NCI-H345 treated with DMSO at 0.1 percent for 48 hours (cell line): ENCODE measurements at regions not wholly inside any gene's neighbourhood (a gene's known extent, or its start where the extent isn't known, plus 50 kb on each side); places are given as distances from the start of the nearest gene placed in this dataset.
A peak's percentile ranks its signal among the peaks of the same experiment; 100 is the strongest.

Source experiments
- DNase-seq: peaks from one replicate; lab custom pipeline; 2025; ENCODE audit not compliant: unreplicated experiment; lab: John Stamatoyannopoulos, UW

DNA sequence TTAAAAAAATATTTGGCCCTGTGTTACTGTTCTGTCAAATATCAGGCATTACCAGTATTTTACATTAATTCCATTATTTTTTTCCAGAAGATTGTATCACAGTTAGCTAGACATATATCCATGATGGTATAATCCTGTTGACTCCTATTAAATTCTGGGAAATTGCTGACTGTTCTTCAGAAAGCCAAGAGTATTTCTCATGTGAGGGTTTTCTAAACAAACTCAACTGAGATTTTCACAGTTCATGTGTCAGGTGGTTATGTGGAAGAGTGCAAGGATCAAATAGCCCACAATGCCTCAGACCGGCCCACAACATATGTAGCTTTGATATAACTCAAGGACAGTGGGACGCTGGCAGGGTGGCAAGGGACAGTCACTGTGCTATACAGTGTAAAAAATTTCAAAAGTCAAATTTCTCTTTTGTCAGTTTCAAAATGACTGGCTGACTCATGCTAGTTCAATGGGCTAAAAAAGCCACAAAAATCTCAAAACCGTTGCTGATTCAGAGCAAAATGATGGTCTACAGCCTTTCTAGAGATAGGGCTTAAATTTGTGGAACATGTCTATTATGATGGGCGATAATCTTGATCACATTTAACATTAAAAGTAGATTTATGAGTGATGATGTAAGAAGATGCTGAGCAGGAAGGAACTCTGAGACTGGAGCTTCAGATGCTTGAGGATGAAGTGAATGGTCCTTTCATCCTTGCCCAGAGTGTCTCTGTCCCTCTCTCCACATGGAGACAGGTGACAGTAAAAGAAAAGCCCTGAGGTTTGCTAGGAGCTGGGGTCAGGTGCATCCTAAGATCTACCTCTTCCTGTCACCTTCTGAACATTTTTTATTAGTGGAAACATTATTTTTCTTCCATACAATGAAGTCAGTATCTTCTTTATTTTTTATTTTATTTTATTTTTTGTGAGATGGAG lies 175.8 kb upstream of the PIEZO2 start:
- DNase-seq, result no peak

DNA sequence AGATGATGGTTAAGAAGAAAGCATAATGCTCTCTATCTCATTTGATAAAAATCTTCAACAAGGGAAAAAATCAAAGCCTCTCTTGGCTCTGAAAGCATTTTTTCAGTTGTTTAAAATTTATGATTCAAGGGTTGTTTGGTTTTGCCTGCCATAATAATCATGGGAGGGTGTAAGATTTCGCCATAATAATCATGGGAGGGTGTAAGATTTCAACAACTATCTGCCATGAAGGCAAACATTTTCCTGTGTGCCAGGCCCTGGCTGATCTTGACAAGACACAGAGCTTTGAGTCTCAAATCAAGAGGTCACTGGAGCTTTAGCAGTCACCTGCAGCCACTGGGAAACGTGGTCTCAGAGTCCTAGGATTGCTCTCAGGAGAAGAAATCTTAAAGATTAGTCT lies 175.1 kb upstream of the PIEZO2 start:
- no peak for DNase-seq

DNA sequence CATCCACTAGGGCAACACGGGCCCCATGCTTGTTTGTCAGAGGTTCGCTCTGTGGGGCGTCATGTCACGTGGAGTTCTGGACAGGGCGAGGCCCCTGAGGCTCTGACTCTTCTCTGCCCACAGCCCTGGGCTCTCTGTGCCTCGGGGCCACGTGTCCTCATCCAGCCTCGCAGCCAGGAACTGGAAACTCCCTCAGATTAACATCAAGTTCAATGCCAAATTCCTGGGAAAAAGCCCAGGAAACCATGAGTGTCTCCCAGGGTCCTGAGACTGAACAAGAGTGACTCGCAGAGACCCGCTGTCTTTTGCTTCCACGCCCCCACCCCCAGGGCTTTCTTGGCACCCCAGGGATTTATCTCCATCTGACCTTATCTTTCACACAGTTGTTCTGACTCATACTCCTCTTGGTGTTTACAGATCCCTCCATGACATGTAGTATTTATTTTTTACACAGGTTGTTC lies 174.0 kb upstream of the PIEZO2 start:
- DNase-seq, result no peak

DNA sequence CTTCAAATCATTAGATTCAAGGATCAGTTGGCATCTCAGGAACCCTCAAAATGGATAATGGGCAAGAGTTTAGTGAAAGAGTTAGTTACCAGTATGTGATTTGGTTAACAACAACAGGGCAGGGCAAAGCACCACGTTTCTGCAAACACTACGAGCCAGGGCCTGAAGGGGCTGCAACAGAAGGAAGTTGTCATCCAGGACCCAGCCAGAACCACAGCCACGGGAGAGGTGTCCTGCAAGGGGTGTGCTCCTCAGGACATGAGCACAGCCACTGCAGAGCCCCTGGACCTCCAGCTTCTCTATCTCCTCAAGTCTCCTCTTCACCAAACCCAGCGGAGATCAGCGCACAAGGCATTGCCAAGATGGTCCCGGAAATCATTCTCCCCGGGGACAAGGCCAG lies 173.3 kb upstream of the PIEZO2 start:
- DNase-seq, result no peak

DNA sequence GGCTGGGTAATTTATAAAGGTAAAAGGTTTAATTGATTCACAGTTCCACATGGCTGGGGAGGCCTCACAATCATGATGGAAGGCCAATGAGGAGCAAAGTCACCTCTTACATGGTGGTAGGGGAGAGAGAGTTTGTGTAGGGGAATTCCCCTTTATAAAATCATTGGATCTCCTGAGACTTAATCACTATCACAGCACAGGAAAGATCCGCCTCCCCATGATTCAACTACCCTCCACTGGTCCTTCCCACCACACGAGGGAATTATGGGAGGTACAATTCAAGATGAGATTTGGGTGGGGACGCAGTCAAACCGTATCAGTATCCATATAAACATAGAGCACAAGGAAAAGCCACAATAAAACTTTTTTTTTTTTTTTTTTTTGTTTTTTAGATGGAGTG lies 172.6 kb upstream of the PIEZO2 start:
- no peak for DNase-seq

DNA sequence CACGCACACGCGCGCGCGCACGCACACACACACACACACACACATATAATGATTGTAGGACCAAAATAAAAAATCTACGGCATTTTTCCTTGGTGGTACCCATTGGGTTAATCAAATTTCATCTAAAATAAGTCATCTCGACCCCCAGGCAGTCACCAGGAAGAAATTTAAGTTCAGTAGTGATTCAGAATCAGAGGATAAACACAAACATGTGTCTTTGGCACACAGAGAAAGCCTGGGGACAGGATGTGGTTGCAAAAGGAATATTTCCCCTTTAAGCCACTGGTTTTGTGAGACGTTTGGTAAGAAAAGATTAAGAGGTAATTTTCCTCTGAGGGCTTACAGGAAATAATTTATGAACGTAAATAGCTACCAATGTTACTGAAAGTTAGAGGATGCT lies 171.6 kb upstream of the PIEZO2 start:
- DNase-seq, result no peak

DNA sequence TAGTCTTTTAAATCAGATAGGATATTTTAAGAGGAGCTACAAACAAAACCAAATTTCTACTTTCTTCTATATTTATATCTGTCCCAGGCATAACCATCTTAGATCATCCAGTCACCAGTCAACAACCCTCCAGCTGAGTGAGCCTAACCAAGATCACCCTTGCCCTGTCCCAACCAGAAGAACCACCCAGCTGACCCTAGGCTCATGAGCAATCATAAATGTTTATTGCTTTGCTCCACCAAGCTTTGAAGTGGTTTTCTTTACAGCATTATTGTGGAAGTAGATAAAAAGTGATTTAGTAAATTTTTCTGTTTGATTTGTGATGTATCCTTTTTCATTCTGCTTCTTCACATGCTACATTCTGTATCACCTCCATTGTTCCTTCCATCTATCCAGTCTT lies 167.2 kb upstream of the PIEZO2 start:
- DNase-seq, result no peak

DNA sequence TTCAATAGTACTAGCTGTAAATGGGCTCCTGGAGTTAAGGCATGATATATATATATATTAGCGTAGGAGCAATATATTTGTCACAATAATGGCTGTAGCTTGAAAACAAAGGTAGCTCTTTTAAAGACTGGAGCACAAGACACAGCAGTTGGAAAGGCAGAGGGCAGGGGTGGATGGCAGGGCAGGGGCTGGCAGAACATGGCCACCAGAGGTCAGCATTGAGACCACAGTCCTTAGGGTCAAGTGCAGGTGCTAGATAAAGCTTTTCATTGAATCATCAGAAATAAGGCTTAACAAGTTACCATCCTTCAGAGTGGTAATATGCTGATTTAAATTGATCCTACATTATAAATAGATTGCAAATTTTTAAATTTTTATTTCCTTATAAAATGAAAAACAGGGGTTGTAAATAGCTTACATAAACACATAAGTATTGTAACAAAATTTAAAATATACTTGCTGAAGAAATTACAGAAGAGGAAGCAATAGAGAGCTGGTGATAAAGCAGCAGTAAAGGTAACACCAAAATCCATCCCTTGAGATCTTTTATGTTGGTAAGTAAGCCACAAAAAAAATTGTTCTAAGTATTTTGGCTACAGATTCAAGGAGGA lies 161.2 kb upstream of the PIEZO2 start:
- DNase-seq, result peak; percentile 3

DNA sequence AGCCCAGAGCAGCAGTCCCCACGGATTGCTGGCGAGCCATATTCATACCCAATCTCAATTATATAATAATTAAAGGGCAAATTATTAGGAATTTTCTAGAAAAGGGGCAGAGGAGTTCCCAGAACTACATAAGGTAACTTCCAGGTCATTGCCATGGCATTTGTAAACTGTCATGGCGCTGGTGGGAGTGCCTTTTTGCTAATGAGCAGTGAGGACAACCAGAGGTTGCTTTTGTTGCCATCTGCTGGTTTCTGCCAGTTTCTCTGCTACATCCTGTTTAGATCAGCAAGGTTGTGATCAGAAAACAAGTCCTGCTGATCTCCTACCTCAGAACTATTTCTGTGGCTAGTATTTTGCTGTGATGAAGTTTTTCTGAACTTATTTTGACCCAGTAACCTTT lies 159.8 kb upstream of the PIEZO2 start:
- no peak for DNase-seq

DNA sequence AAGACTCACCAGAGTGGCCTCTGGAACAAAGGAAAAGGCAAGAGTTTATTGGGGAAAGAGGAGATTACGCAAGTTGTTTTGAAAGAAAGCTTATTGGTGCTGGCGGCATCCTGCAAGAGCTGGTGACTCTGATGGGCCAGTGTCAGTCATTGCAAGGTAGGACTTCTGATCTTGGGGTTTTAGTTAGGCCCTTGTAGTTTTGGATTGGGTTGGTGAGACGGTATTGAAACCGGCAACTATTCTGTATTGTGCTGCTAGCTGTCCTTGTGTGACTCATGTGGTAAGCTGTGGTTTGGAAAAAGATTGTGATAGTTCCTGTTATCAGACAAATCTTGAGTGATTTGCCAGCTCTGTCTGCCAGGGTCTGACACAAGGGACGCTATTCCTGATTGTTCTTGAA lies 159.1 kb upstream of the PIEZO2 start:
- DNase-seq, result no peak

DNA sequence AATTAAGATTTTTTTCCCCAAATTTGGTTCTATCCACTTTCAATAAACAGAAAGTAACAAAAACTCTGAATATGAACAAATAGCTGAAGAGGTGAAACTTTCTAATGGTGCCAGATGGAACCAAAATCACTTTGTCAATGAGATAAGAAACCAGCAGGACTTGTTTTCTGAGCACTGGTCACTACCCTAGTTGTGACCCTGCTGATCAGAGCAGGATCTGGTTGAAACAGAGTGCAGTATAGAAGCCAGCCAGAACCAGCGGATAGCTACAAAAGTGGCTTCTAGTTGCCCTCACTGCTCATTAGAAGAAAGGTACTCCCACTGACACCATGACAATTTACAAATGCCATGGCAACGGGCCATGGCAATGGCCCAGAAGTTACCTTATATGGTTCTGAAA lies 158.3 kb upstream of the PIEZO2 start:
- no peak for DNase-seq

DNA sequence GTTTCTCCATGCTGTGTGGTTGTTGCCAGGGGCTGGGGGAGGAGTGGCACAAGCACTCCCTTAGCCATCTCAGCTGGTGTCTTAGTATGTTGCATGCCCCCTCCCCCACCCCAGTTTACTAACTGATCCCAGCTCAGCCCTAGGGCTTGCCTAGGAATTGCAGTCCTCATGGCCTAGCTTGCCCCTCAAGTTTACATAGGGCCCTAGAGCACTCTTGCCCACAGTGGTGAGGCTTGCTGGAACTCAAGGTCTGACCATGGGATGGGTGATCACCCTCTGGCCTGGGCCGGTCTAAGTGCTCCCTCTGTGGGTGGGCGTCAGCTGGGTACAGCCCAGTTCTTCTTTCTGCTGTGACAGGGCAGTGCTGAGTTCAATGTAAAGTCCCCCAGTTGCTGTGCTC lies 156.1 kb upstream of the PIEZO2 start:
- no peak for DNase-seq

DNA sequence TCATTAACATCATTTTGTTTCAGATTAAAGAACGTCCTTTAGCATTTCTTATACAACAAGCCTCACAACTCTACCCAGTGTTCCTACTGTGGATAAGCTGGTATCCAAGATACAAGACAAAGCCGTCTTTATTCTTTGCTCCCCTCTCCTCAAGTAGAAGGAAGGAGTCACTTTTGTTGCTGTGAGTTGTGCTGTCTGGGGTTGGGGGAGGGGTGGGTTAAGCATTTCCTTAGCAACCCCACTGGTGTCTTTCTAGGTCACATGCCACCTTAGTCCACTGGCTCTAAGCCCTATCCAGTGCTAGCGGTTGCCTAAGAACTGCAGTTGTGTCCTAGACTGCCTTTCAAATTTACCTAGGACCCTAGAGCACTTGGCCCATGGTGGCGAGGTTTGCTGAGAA lies 155.6 kb upstream of the PIEZO2 start:
- DNase-seq, result no peak

DNA sequence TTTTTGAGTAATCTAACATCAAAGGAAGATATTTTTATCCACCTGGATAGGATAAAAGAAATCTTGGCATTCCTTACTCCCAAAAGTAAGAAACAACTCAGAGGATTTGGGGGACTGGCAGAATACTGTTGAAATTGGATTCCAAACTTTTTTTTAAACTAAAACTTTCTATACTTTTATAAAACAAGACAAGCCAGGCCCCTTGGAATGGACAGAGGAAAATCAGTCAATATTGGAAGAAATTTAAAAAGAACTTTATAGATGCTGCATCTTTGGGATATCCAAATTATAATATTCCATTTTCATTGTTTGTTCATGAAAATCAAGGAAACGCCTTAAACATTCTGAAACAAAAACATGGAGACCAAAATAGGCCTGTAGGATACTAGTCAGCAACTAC lies 147.6 kb upstream of the PIEZO2 start:
- DNase-seq, result no peak

DNA sequence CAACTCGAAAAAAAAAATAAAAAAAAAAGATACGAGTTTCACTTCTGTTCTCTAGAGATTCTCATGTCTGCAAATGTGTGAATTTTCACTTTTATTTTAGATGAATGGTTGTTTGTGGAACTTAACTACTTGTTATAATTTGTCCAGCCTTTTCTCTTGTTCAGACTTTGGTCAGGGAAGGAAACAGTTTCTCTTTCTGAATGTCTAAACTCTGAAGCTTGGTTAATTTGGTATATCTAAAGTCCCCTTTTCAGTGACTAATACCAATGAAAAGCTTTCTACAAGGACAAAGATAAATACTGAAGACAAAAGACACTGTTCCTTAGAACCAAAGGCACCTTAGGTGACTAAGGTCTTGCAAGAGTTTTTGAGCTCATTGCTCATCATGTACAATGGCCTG lies 144.4 kb upstream of the PIEZO2 start:
- no peak for DNase-seq

DNA sequence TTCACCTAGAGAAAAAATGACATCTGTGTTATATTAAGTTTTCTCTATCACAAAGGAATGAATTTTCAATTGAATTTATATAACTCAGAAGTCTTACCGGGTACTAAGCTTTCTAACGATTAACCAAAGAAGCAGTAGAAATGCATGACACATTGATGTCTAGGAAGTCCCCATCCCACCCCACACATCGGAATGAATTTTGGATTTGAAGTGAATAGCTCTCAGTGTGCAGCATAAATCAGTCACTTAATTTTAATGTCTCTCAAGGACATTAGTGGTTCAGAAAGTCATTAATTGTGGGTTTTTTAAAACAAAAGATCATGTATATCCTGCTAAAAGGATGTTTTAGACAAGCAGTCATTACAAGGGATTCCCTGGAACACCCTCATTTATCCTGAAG lies 141.4 kb upstream of the PIEZO2 start:
- DNase-seq, result no peak

DNA sequence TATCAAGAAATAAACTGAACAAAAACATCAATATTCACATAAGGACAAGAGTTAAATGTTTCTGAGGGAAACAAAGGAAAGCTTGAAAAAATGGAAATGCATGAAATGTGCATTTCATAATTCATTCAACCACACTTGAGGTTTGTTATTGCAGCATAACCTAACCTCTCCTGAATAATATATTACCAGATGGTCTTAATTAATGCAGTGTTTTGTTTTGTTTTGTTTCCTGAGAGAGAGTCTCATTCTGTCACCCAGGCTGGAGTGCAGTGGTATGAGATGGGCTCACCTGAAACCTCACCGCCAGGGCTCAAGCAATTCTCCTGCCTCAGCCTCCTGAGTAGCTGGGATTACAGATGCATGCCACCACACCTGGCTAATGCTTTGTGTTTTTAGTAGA lies 139.9 kb upstream of the PIEZO2 start:
- no peak for DNase-seq

DNA sequence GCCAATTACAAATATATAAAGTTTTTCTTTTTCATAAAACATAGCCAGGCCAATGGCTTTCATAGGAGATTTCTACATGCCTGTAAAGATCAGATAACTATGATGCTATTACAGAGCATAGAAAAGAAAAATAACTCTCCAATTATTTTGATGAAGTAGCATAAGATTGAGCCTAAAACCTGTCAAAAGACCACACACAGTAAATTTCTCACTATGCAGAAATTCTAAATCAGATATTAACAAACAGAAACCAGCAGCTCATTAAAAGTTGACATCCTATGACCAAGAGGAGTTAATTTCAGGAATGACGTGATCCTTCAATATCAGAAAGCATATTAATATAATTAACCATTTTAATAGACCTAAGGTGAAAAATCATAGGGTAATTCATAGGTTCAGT lies 139.0 kb upstream of the PIEZO2 start:
- no peak for DNase-seq

DNA sequence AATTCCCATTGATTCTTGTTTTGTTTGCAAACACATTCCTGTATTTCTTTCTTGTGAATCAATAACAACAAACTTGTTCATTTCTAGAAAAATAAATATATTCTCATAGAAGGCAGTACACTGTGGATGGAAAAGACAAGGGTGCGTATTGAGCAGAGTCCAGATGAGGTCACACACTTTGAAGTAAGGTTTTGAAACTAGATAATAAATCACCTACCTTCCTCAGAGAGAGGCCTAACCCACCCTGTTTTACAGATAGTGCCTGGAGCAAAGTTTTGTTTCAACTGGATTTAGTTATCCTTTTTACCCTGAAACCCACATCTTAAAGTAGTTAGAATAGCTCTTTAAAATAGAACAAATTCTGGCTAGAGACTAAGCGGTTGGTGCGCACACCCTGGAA lies 137.1 kb upstream of the PIEZO2 start:
- DNase-seq, result no peak

DNA sequence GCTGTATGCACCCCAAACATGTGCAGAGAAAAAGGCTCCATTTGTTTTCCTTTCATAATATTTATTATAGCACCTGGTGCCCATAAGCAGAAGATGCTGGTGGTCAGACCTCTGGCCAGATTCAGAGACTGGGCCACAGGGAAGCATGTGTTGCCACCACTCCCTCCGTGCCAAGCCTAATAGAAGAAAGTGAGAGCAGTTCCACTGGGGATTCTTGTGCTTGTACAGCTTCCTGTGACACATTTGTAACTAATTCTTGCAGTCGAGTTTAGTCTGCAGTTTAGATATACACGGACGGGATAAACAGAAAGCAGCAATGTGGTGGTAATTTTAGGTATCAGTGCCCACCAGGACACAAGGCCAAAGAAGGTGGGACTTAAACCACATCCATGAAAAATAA lies 135.4 kb upstream of the PIEZO2 start:
- no peak for DNase-seq

DNA sequence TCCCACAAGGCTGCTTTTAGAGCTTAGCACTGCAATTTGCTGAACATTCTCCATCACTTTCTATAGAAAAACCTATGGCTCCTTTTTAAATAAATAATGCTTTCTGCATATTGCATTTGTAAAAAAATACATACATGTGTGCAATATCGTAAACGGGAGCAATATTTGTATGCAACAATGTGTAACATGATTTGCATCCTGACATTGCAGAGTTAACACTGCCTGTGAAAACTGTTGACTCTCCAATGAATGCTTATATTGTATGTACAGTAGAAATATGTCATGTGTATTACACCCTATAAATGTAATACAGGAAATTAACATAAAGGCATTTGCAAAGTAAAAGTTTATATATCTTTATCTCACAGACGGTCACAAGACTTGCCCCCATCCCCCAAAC lies 135.0 kb upstream of the PIEZO2 start:
- DNase-seq, result no peak

DNA sequence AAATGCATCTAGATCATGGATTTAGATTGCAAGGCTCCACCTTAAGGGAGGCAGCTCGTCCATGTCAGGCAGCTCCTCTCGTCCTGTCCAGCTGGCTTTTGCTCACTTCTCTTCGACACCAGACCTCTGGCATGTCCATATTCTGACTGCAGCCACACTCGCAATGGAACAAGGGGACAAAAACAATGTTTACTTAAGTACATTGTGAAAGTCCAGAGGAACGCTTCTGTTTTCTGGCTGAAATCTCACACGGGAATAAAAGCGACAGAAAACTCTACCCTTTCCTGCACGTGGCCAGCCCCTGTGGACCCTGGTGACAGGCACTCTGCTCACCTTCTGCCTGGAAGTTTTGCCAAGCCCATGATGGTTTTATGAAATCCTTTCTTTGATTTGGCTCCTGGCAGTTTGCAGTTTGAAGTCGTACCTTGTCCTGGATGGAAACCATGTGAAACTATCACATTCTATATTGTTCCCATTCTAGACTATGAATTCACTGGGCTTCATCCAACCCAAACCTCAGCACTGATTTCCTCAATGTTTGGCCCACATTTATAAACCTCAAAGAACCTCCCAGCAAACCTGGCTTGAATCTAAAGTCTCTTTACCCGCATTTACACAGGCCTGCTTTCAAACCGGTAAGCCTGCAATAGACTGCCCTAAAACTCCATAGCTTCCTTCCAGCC lies 134.3 kb upstream of the PIEZO2 start:
- DNase-seq, result no peak
